ENCODE measurements at regions not wholly inside any gene's neighbourhood (a gene's known extent, or its start where the extent isn't known, plus 50 kb on each side); places are given as distances from the start of the nearest gene placed in this dataset.

- Histone ChIP-seq H3K27me3 (no peaks in the 10 kb centered on the region), H3K27ac (no peak overlapping the region), H3K36me3 (no peaks in the 10 kb centered on the region), H3K4me1 (no peaks in the 10 kb centered on the region), H3K4me3 (no peak overlapping the region), H3K9me3 (no peaks in the 10 kb centered on the region)
- intact Hi-C loops (cut with DNase I): no loop called here
- TF ChIP-seq POLR2AphosphoS5 (IDR thresholded peaks at IDR 0.05) (no peak), EP300 (IDR thresholded peaks at IDR 0.05) (no peak), CTCF (IDR thresholded peaks at IDR 0.05) (no peak), POLR2A (IDR thresholded peaks at IDR 0.05) (no peak)
- WGBS, 2 donors: 82 to 93% methylated on average over 5 of the region's 5 CpGs
- DNase-seq: no peak
Measured at GRCh38 chr6:45736134-45736533, 279.5 kb downstream of the CLIC5 start.

- 74 to 76% methylated on average over 7 of the region's 7 CpGs for WGBS, 2 donors
- no peaks in the 10 kb centered on the region for H3K27me3 ChIP-seq
- no peaks in the 10 kb centered on the region for H3K9me3 ChIP-seq
- H3K4me1 ChIP-seq: no peaks in the 10 kb centered on the region
- H3K36me3 ChIP-seq: no peaks in the 10 kb centered on the region
- intact Hi-C loops (cut with DNase I): no loop called here
- TF ChIP-seq CTCF (IDR thresholded peaks at IDR 0.05): no peak
- no peak for TF ChIP-seq POLR2A (IDR thresholded peaks at IDR 0.05)
- TF ChIP-seq POLR2AphosphoS5 (IDR thresholded peaks at IDR 0.05): no peak
- TF ChIP-seq EP300 (IDR thresholded peaks at IDR 0.05): no peak
- DNase-seq: no peak
- no peak overlapping the region for H3K27ac ChIP-seq
- H3K4me3 ChIP-seq: no peak overlapping the region
Measured at GRCh38 chr6:45732731-45733130, 282.9 kb downstream of the CLIC5 start.

DNA sequence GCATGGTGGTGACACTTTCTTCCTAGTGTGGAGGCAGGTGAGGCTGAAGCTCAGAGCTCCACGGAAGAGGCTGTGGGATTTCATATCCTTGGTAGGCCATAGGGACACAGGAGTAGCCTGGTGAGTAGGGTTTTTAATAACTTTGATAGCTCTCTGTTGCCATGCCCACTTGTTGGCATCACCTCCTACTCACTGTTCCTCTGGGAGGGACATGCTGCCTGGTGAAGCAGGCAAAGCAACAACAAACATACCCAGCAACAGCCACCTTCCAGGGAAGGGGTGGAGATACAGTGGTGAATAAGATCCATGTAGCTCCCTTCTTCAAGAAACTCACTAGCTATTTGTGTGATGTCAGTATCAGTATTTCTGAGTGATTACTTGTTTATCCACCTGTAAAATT is 285.4 kb downstream of the CLIC5 start:
- WGBS, 2 donors: 92 to 100% methylated on average over 1 of the region's 1 CpG
- Histone ChIP-seq H3K4me1 (no peaks in the 10 kb centered on the region), H3K4me3 (no peak overlapping the region), H3K36me3 (no peaks in the 10 kb centered on the region), H3K9me3 (no peaks in the 10 kb centered on the region), H3K27ac (no peak overlapping the region), H3K27me3 (no peaks in the 10 kb centered on the region)
- intact Hi-C loops (cut with DNase I): no loop called here
- TF ChIP-seq CTCF (IDR thresholded peaks at IDR 0.05): no peak
- TF ChIP-seq POLR2A (IDR thresholded peaks at IDR 0.05): no peak
- TF ChIP-seq EP300 (IDR thresholded peaks at IDR 0.05): no peak
- no peak for DNase-seq

GRCh38 chr6:45728674-45729073 is 287.0 kb downstream of the CLIC5 start:
- WGBS, 2 donors: 72 to 77% methylated on average over 3 of the region's 3 CpGs
- H3K4me3 ChIP-seq: no peak overlapping the region
- H3K27ac ChIP-seq: no peak overlapping the region
- TF ChIP-seq EP300 (IDR thresholded peaks at IDR 0.05) (no peak), CTCF (IDR thresholded peaks at IDR 0.05) (no peak), POLR2AphosphoS5 (IDR thresholded peaks at IDR 0.05) (no peak)
- peaks cover 0 to 8% (median 0%) of the 10 kb centered on the region in 4 donors for H3K4me1 ChIP-seq
- no peaks in the 10 kb centered on the region for H3K36me3 ChIP-seq
- DNase-seq: no peak
- no peaks in the 10 kb centered on the region for H3K9me3 ChIP-seq
- no peaks in the 10 kb centered on the region for H3K27me3 ChIP-seq
- intact Hi-C loops (cut with DNase I): no loop called here

DNA sequence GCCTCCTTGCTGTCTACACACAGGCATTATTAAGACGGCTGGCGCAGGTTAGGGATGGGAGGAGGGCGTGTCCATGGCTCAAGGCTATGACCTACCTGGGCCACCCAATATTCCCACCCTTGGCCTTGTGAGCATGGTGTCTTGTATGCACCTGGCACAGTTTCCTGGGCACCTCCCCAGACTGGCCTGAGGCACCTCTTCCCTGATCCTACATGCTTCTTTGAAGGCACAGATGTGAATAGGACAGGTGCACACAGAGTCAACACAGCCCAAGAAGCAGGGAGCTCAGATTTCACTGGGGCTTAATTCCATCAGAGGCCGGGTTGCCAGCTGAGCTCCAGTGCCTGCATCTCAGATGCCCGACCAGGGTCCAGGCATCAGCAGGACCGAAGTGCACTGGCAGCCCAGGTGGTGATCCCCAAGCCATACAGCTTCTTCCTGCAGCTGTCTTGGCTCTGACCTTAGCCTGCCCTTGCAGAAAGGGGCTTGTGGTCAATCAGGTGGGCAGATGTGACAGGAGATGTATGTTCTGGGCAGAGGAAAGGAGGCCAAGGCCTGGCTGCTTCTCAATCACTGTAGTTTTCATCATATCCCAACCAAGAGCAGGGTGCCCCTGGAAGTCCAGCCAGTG is 287.7 kb downstream of the CLIC5 start:
- Histone ChIP-seq H3K4me3 (no peak overlapping the region), H3K36me3 (no peaks in the 10 kb centered on the region), H3K9me3 (peaks cover 0 to 3% (median under 1%) of the 10 kb centered on the region in 4 donors), H3K4me1 (peaks cover 0 to 8% (median 0%) of the 10 kb centered on the region in 4 donors), H3K27ac (no peak overlapping the region), H3K27me3 (no peaks in the 10 kb centered on the region)
- TF ChIP-seq POLR2AphosphoS5 (IDR thresholded peaks at IDR 0.05): no peak
- no peak for TF ChIP-seq CTCF (IDR thresholded peaks at IDR 0.05)
- TF ChIP-seq POLR2A (IDR thresholded peaks at IDR 0.05): no peak
- no peak for TF ChIP-seq EP300 (IDR thresholded peaks at IDR 0.05)
- intact Hi-C loops (cut with DNase I): no loop called here
- WGBS, 2 donors: 91 to 95% methylated on average over 6 of the region's 6 CpGs
- no peak for DNase-seq

Measured in sigmoid colon (tissue), 6 donors.